Daoy (cell line): ENCODE measurements at regions not wholly inside any gene's neighbourhood (a gene's known extent, or its start where the extent isn't known, plus 50 kb on each side); places are given as distances from the start of the nearest gene placed in this dataset.

Experiments used
- DNase-seq: peaks from one replicate; pipeline ENCODE4 v3.0.0-alpha.2; 2015; ENCODE audit warnings: low read depth

GRCh38 chr18:21162786-21163185, 51.2 kb upstream of the ROCK1 start:
- DNase-seq: no peak

- DNase-seq: peak; percentile 66
Measured at GRCh38 chr18:21163647-21164547, 52.3 kb upstream of the ROCK1 start.

DNA sequence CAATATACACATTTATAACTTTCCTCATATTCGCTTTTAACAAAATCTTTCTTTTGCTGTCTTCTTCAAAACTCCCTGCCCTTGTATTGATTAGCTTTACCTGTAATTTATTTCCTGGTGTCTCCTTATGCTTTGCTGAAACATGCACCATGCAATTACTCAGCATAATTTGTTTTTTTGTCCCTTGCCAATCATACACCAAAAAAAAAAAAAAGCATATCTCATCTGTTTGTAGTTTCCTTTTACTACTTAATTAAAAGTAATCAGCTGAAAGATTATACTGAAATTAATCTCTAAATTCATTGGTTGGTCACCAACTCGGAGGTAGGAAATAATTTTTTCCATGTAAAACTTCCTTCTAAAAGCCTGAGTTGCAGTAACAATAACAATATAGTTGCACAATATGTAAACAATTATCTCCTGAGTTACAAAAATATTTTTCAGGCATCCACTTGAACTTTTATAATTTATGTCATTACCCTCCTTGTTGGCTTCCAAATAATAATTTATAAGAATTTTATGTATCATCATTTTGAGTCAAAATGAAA, 53.0 kb upstream of the ROCK1 start:
- DNase-seq: no peak

- DNase-seq: no peak
Measured at GRCh38 chr18:21167641-21168377, 56.2 kb upstream of the ROCK1 start.

GRCh38 chr18:21168880-21169279, 57.3 kb upstream of the ROCK1 start:
- no peak for DNase-seq

DNA sequence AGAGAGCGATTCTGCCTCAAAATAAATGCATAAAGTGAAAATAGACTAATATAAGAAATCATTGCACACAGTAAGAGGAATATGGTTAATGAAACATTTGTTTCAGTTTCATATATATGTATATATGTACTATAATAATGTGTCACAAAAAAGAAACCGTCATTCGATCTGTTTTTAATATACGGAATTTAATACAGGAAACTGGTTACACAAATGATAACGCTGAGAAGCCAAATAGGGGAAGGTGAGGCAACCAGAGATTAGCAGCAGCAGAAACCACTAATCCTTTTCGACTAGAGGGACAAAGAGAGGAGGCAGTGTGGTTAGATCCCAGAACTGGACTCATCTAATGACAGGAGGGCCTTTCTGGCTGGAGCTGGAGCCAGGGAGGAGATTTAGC, 64.2 kb upstream of the GREB1L start:
- DNase-seq: no peak

- DNase-seq: peak; percentile 56
Measured at GRCh38 chr18:21179590-21180220, 62.3 kb upstream of the GREB1L start.

- DNase-seq: no peak
Measured at GRCh38 chr18:21180588-21180987, 61.4 kb upstream of the GREB1L start.

DNA sequence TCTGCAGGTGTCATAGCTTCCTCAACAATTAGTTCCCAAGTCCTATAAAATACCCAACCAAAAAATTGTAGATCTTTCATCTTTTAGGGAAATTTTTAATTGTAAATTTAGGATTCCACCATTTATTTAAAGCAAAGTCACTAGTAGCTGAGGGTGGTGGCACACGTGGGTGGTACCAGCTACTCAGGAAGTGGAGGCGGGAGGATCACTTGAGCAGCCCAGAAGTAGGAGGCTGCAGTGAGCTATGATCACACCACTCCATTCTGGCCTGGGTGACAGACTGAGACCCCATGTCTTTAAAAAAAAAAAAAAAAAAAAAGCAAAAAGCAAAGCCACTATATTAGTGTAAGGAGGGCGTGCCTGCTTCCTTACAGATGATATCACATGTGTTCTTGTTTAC, 60.3 kb upstream of the GREB1L start:
- DNase-seq: no peak

- no peak for DNase-seq
Measured at GRCh38 chr18:21183670-21184069, 58.4 kb upstream of the GREB1L start.

DNA sequence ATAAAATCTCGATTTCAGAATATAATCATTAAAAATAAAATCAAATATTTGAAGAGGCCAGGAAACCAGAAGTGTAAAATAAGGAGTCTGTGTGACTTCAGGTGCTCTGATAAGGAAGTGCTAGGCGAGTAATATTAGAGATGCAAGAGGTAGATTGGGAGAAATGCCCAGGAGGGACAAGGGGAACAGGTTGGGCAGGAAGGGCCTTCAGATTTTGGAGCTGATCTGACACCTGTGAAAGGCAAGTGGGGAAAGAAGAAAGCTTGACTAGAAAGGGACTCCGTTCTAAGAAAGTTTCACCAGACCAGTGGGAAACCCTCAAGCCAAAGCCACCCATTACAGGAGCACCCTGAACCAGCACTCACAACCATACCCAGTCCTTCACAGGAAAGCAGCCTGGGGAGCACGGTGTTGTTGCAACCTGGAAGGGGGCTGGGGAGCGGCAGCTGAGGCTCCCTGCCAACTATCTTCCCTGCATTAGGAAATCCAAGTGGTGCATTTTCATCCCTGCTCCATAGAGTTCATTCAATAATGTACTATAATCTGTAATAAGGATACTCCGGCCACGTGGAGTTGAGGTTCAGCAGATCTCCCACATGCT, 57.5 kb upstream of the GREB1L start:
- no peak for DNase-seq

DNA sequence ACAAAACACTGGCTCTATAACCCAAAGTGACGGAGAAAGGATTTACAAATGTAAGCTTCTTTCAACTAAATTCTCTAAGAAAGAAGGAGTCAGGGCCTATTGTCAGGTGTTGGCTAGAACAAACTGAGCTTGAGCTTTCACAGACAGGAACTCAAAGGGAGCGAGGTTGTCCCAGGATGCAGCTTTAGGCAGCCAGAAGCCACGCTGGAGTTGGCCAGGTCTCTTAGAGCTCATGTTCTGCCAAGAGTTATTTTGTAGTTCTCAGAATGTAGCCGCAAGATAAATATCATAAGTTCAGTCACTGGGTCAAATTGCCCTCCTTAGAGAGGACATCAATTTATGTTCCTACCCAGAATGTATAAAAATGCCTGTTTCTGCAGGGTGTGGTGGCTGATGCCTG, 54.1 kb upstream of the GREB1L start:
- DNase-seq: no peak

- DNase-seq: peak; percentile 40
Measured at GRCh38 chr18:21191596-21192307, 50.3 kb upstream of the GREB1L start.
